GM21526 (cell line): ENCODE measurements at regions not wholly inside any gene's neighbourhood (a gene's known extent, or its start where the extent isn't known, plus 50 kb on each side); places are given as distances from the start of the nearest gene placed in this dataset.
"Not testable (repeated sequence)": the region's sequence is repeated elsewhere in the genome, so short reads cannot be mapped to it uniquely, and the experiment has no call there.

ENCODE experiments used
- ATAC-seq: cut with Tn5 transposase; IDR thresholded peaks from one replicate; pipeline ENCODE4 v1.9.1; 2021; ENCODE audit warnings: moderate library complexity; ENCODE audit not compliant: unreplicated experiment, low FRiP score

- ATAC-seq, result not testable (repeated sequence)
Measured at GRCh38 chr21:5121849-5122248, 5399.5 kb upstream of the TPTE start.

DNA sequence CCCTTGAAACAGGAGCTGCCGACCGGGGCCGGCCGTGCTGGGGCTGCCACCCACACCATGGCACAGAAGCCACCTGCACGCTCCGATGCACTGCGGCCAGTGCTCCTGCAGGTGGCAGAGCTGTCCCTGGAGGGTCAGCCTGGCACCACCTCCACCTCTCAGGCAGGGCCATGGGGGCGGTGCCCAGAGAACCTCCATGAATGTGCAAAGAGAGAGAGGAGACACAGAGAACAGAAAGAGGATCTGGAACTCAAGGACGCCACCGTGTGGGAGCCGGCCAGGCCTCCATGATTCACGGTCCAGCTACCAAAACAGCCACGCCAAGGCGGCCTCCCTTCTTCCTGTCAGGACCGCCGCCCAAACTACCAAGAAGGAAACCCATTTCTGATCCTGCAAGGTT lies 5397.7 kb upstream of the TPTE start:
- not testable (repeated sequence) for ATAC-seq

- ATAC-seq, result peak; percentile 78
Measured at GRCh38 chr21:5128261-5128660, 5393.1 kb upstream of the TPTE start.

GRCh38 chr21:5133824-5134223 lies 5387.6 kb upstream of the TPTE start:
- not testable (repeated sequence) for ATAC-seq

GRCh38 chr21:5136406-5136805 lies 5385.0 kb upstream of the TPTE start:
- not testable (repeated sequence) for ATAC-seq

- not testable (repeated sequence) for ATAC-seq
Measured at GRCh38 chr21:5137006-5137405, 5384.4 kb upstream of the TPTE start.

- ATAC-seq, result not testable (repeated sequence)
Measured at GRCh38 chr21:5138687-5139086, 5382.7 kb upstream of the TPTE start.

DNA sequence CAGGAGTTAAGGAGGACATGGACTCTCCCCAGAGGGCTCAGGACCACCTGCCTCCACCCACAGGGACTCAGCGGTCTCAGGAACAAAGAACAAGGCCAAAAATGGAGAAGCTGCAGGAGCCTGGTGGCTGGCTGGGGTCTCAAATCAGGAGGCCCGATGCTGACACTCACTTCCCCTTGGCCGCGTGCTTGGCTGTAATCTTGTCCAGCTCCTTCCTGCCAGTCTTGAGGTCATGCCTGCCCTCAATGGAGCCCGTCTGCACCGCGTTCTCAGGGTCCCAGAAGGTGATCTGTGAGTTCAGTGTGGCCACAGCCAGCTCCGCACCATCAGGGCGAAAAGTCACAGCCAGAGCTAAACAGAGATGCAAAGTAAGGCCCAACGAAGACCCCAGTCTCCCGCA lies 5381.9 kb upstream of the TPTE start:
- ATAC-seq, result not testable (repeated sequence)

DNA sequence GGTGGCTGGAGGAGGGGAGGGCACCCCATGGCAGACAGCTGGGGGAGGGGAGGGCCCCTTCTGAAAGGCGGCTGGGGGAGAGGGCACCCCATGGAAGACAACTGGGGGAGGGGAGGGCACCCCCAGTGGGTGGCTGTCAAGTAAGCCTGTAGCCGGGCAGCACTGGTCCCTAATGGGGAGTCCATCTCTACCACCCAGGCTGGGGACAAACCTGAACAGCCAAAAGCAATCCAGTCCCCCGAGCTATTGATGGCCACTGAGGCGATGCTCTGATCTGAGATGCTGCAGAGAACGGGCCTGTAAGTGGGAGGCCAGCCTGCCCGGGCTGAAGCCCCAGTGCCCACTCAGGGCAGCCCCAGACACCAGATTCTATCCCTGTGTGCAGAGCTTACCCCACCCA lies 5378.4 kb upstream of the TPTE start:
- ATAC-seq, result not testable (repeated sequence)

DNA sequence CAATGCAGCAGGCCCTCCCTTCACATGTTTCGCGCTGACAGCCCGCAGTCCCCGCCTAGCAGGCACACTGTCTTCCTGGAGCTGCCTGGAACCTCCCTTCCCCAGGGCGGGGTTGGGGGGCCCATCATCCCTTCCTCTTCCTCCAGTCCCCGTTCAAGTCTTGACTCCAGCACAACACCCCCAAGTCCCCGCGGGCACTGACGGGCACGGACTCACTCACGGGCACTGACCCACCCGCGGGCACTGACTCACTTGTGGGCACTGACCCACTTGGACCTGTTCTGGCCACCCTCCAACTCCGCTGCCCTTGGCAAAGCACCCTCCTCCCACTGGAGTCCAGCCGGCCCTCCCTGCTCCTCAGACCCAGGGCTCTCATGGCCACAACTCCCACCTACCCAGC lies 5376.7 kb upstream of the TPTE start:
- ATAC-seq, result not testable (repeated sequence)

DNA sequence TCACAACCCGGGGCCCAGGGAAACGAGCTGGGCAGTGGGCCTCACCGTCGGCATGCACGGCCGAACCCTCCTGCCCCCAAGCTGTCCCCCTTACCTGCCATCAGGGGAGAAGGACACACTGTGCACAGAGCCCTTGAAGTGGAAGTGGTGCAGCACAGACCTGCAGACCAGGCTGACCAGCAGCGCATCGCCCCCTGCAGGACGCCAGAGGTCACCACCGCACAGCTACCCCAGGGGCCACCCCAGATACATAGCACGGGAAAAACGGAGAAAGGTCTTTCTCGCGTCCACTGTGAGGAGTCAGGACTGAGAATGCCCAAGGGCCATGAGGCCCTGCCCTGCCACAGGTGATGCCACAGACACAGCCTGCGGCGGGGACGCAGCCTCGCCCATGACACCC lies 5373.7 kb upstream of the TPTE start:
- ATAC-seq, result not testable (repeated sequence)

DNA sequence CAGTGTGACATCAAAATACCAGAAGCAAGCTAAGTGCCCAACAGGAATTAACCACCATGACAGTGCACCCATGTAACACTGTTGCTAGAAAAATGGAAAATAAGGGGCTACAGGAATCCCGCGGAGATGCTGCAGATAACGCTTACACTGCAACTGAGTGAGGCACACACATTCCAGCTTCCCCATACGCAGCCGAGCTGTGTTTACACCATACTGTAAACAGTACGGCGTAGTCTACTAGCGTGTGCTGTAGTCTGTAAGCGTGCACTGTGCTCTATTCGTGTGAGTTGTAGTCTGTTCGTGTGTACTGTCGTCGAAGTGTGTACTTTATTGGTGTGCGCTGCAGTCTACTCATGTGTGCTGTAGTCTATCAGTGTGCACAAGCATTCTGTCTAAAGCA lies 5372.2 kb upstream of the TPTE start:
- ATAC-seq, result not testable (repeated sequence)

GRCh38 chr21:5153842-5154640 lies 5367.3 kb upstream of the TPTE start:
- ATAC-seq, result not testable (repeated sequence)

GRCh38 chr21:5154641-5154982 lies 5366.8 kb upstream of the TPTE start:
- ATAC-seq, result peak; percentile 83

GRCh38 chr21:5162693-5163574 lies 5358.4 kb upstream of the TPTE start:
- ATAC-seq, result not testable (repeated sequence)

DNA sequence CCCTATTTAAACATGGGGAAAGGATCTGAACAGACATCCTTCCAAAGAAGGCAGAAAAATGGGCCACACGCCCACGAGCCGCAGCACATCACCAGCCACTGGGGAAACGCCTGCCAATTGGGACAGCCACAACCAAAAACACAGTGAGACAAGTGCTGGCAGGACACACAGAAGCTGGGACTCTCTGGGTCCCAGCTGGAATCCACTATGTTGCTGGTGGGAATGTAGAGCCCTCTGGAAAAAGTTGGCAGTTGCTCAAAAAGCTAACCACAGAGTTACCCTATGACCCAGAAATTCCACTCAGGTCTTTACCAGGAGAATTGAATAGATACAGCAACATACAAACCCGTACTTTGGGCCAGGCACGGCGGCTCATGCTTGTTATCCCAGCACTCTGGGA lies 5355.6 kb upstream of the TPTE start:
- ATAC-seq, result not testable (repeated sequence)
